Rectal smooth muscle tissue (tissue), 1 donor: ENCODE measurements at regions not wholly inside any gene's neighbourhood (a gene's known extent, or its start where the extent isn't known, plus 50 kb on each side); places are given as distances from the start of the nearest gene placed in this dataset.
"Not testable (repeated sequence)": the region's sequence is repeated elsewhere in the genome, so short reads cannot be mapped to it uniquely, and the experiment has no call there.

Source experiments
- H3K27ac ChIP-seq: one replicate; pipeline ENCODE4 v1.7.0; 2013; ENCODE audit warnings: low read depth, low read length, inconsistent platforms
- H3K27me3 ChIP-seq: one replicate; pipeline ENCODE4 v1.7.0; 2013; ENCODE audit warnings: low read length; ENCODE audit not compliant: control insufficient read depth, insufficient read depth
- H3K36me3 ChIP-seq: one replicate; pipeline ENCODE4 v1.7.0; 2013; ENCODE audit warnings: low read length; ENCODE audit not compliant: control insufficient read depth, insufficient read depth
- H3K4me1 ChIP-seq: one replicate; pipeline ENCODE4 v1.7.0; 2013; ENCODE audit warnings: low read length; ENCODE audit not compliant: control insufficient read depth, insufficient read depth
- H3K4me3 ChIP-seq: one replicate; pipeline ENCODE4 v1.7.0; 2013; ENCODE audit warnings: low read length
- H3K9ac ChIP-seq: one replicate; pipeline ENCODE4 v1.7.0; 2013; ENCODE audit warnings: low read length

- Histone ChIP-seq H3K27ac (peak overlapping the region; percentile 65), H3K4me3 (no peak overlapping the region), H3K4me1 (peaks cover 7% of the 10 kb centered on the region), H3K36me3 (no peaks in the 10 kb centered on the region), H3K27me3 (no peaks in the 10 kb centered on the region), H3K9ac (no peak overlapping the region)
These were observed 180.3 kb upstream of the ZNF217 start for GRCh38 chr20:53773792-53774401.

- H3K27ac ChIP-seq, result not testable (repeated sequence)
These were observed 179.6 kb upstream of the ZNF217 start for GRCh38 chr20:53773066-53773791.

DNA sequence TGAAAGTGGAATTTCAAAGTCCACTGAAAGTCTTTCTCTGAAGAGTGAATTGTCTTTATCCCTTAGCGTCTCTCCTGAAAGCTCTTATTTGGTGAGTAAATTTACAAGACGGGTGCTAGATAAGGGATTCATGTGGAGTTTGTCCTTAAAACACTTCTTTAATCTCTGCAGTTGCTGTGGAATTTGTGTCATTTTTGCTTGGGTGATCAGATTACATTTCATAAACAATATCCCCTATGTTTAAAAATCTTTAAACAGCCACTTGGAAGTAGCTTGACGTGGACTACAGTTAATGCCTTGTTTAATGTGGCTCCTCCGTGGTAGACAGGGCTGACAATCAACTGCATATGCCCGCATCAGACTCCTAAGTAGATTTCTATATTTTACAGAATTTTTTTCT is 175.4 kb upstream of the ZNF217 start:
- Histone ChIP-seq H3K9ac (no peak overlapping the region), H3K27me3 (no peaks in the 10 kb centered on the region), H3K27ac (no peak overlapping the region), H3K36me3 (no peaks in the 10 kb centered on the region), H3K4me1 (peaks cover under 1% of the 10 kb centered on the region), H3K4me3 (no peak overlapping the region)

More at GRCh38 chr20:53773066-53773791, 179.6 kb upstream of the ZNF217 start:
- not testable (repeated sequence) for H3K9ac ChIP-seq, H3K4me3 ChIP-seq, H3K4me1 ChIP-seq, H3K36me3 ChIP-seq, H3K27me3 ChIP-seq

DNA sequence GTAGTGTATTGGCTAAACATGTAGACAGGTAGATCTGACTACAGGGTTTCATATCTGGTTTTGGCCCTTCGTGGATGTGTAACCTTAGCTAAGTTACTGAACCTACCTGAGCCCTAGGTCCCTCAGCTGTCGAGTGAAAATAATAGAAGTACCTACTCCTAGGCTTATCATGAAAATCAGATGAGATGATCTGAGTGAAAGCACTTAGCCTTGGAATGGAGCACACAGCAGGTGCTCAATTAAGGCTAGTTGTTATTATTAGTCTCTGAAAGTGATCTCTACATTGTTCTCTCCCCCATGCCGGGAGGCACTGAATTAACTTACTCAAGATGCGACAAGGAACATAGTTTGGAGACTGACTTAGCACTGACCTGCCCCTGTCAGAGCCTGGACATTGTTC is 174.7 kb upstream of the ZNF217 start:
- no peaks in the 10 kb centered on the region for H3K4me1 ChIP-seq
- no peaks in the 10 kb centered on the region for H3K27me3 ChIP-seq
- H3K36me3 ChIP-seq, result no peaks in the 10 kb centered on the region
- H3K9ac ChIP-seq, result no peak overlapping the region
- H3K27ac ChIP-seq, result no peak overlapping the region
- no peak overlapping the region for H3K4me3 ChIP-seq

- Histone ChIP-seq H3K36me3 (no peaks in the 10 kb centered on the region), H3K27me3 (no peaks in the 10 kb centered on the region), H3K9ac (no peak overlapping the region), H3K4me1 (no peaks in the 10 kb centered on the region), H3K4me3 (no peak overlapping the region), H3K27ac (no peak overlapping the region)
These were observed 173.7 kb upstream of the ZNF217 start for GRCh38 chr20:53767206-53767930.

GRCh38 chr20:53764415-53764800 is 170.8 kb upstream of the ZNF217 start:
- H3K9ac ChIP-seq, result no peak overlapping the region
- H3K27me3 ChIP-seq, result no peaks in the 10 kb centered on the region
- no peak overlapping the region for H3K27ac ChIP-seq
- no peaks in the 10 kb centered on the region for H3K36me3 ChIP-seq
- H3K4me1 ChIP-seq, result no peaks in the 10 kb centered on the region
- H3K4me3 ChIP-seq, result no peak overlapping the region

- Histone ChIP-seq H3K9ac (no peak overlapping the region), H3K27me3 (no peaks in the 10 kb centered on the region), H3K27ac (no peak overlapping the region), H3K4me1 (no peaks in the 10 kb centered on the region), H3K4me3 (no peak overlapping the region), H3K36me3 (no peaks in the 10 kb centered on the region)
These were observed 170.2 kb upstream of the ZNF217 start for GRCh38 chr20:53763707-53764414.

- H3K27me3 ChIP-seq, H3K9ac ChIP-seq, H3K36me3 ChIP-seq, H3K27ac ChIP-seq, H3K4me3 ChIP-seq, H3K4me1 ChIP-seq: not testable (repeated sequence)
These were observed 168.8 kb upstream of the ZNF217 start for GRCh38 chr20:53762423-53762798.

DNA sequence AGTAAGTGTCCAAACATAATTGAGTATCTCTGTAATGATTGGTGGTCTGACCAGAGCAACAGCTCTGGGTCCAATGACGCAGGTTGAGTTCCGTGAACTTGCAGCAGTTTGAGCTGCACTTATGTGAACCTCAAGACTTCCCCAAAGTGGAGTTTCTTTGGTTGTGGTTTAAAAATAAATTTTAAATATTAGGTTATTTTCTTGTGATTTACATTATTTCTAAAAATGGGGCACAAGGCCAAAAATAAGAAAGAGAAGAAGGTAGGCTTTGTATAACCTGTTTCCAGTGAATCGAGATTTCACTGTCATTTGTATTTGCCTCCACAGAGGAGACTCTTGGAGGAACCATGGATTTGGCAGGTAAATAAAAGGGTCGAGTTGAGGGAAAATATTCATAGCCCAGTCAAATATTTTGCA is 166.4 kb upstream of the ZNF217 start:
- H3K9ac ChIP-seq, result no peak overlapping the region
- H3K4me1 ChIP-seq, result no peaks in the 10 kb centered on the region
- H3K4me3 ChIP-seq, result no peak overlapping the region
- H3K27me3 ChIP-seq, result no peaks in the 10 kb centered on the region
- no peaks in the 10 kb centered on the region for H3K36me3 ChIP-seq
- H3K27ac ChIP-seq, result no peak overlapping the region

- H3K27ac ChIP-seq, result no peak overlapping the region
- no peak overlapping the region for H3K9ac ChIP-seq
- H3K4me1 ChIP-seq, result no peaks in the 10 kb centered on the region
- H3K36me3 ChIP-seq, result no peaks in the 10 kb centered on the region
- no peaks in the 10 kb centered on the region for H3K27me3 ChIP-seq
- no peak overlapping the region for H3K4me3 ChIP-seq
These were observed 163.9 kb upstream of the ZNF217 start for GRCh38 chr20:53757472-53757913.

DNA sequence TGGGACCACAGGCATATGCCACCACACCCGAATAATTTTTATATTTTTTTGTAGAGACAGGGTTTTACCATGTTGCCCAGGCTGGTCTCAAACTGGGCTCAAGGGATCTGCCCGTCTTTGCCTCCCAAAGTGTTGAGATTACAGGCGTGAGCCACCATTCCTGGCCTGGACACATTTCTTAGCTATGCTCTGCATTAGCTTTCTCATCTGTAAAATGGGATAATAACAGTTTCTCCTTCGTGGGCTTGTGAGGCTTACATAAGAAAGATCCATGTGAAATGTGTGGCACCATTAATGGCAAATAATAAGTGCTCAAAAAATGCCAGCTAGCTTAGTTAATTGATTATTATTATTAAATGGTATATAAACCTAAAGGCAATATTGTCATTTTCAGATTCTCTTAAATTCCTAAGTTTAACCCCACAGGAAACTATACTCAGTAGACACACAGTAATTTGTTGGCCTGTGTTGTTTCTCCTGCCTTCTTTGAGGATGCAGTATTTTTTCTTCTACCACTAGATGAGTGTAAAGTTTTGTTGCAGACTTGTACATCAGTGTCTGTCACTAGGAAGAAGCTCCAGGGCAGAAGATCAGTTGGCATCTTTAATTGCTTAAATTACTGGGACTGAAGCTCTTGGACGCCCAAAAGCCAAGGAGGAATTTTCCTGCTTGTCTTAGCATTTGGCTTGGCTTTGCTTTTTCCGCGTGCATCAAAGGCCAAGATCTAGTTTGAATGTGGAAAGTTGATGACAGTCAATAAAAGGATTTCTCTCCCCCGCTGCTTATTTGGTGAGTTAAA is 162.3 kb upstream of the ZNF217 start:
- Histone ChIP-seq H3K4me1 (peaks cover 4% of the 10 kb centered on the region), H3K4me3 (no peak overlapping the region), H3K9ac (no peak overlapping the region), H3K27ac (no peak overlapping the region), H3K27me3 (no peaks in the 10 kb centered on the region), H3K36me3 (no peaks in the 10 kb centered on the region)
